Keratinocyte (primary cell): ENCODE measurements at regions not wholly inside any gene's neighbourhood (a gene's known extent, or its start where the extent isn't known, plus 50 kb on each side); places are given as distances from the start of the nearest gene placed in this dataset.

Experiments used
- EZH2 ChIP-seq: IDR thresholded peaks from one replicate; pipeline ENCODE4 v1.6.1; 2012; ENCODE audit warnings: inconsistent platforms, mild to moderate bottlenecking, low read length, moderate library complexity
- TF ChIP-seq, protein P1 (sequence below), 3 experiments: IDR thresholded peaks in 1 of 3; conservative IDR thresholded peaks in 1 of 3; optimal IDR thresholded peaks in 1 of 3; 2 replicates in 2 of 3; 3 replicates in 1 of 3; pipeline versions ENCODE3 to v1.5.1; 2011; ENCODE audit warnings: low read length in 3 of 3, mild to moderate bottlenecking in 3 of 3, moderate library complexity in 2 of 3, control low read depth in 1 of 3, inconsistent platforms in 1 of 3; ENCODE audit not compliant: insufficient read depth in 2 of 3; ENCODE audit errors: extremely low read depth in 1 of 3

DNA sequence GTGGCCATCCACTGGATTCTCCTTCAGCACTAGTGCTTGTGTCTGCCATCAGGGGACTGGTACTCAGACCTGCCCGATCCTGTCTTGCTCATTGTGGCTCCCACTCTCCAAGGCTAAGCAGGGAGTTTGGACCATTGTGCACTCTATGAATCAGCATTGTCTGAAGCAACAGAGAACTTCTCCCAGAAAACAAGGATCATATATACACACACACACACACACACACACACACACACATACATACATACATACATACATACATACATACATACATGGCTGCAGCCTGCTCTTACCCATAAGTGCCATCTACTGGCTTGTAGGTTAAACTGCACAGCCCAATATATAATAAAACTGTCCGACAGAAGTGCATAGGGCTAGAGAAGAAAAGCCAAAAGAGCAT, 345.3 kb upstream of the LCORL start:
- TF ChIP-seq, protein P1, sequence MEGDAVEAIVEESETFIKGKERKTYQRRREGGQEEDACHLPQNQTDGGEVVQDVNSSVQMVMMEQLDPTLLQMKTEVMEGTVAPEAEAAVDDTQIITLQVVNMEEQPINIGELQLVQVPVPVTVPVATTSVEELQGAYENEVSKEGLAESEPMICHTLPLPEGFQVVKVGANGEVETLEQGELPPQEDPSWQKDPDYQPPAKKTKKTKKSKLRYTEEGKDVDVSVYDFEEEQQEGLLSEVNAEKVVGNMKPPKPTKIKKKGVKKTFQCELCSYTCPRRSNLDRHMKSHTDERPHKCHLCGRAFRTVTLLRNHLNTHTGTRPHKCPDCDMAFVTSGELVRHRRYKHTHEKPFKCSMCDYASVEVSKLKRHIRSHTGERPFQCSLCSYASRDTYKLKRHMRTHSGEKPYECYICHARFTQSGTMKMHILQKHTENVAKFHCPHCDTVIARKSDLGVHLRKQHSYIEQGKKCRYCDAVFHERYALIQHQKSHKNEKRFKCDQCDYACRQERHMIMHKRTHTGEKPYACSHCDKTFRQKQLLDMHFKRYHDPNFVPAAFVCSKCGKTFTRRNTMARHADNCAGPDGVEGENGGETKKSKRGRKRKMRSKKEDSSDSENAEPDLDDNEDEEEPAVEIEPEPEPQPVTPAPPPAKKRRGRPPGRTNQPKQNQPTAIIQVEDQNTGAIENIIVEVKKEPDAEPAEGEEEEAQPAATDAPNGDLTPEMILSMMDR (optimal IDR thresholded peaks at IDR 0.05 in 1 of 3, IDR thresholded peaks at IDR 0.05 in 1 of 3, conservative IDR thresholded peaks at IDR 0.05 in 1 of 3; ENCODE audit: extremely low read depth in 1 of 3, insufficient read depth in 2 of 3, low read length in 3 of 3), result peak; percentile 35 to 65 (median 48)
- no peak for TF ChIP-seq EZH2
